ENCODE measurements at regions not wholly inside any gene's neighbourhood (a gene's known extent, or its start where the extent isn't known, plus 50 kb on each side); places are given as distances from the start of the nearest gene placed in this dataset.

DNA sequence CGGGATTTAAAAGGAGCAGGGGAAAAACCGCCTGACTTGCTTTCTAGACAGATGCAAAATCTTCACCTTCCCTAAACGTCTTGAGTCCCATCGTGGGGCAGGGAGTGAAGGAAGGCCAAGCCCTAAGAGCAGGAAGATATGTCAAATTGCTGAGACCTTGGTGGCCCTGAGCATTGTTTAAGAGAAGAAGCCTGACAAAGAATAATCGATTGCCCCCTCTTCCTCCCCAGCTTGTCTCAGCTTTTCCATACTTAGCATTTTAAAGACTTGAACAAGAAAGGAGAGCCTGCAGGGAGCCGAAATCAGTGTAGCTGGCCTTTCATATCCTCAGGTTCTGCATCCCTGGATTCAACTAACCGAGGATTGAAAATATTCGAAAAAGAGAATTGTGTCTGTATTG is 157.6 kb upstream of the DLX2 start:
- POLR2A ChIA-PET (ENCODE audit: partially characterized antibody), result no interaction called here
- Histone ChIP-seq H2BK20ac (ENCODE audit: low read length) (no peak overlapping the region), H3K27ac (ENCODE audit: low read depth, low read length) (no peak overlapping the region)
- no peak for TF ChIP-seq EP300 (IDR thresholded peaks at IDR 0.05; ENCODE audit: borderline replicate concordance in 1 of 2, low read depth in 2 of 2, low read length in 2 of 2)
- no peak for TF ChIP-seq KDM5A (IDR thresholded peaks at IDR 0.05; ENCODE audit: low read length)
- no peak for TF ChIP-seq CBX8 (IDR thresholded peaks at IDR 0.05; ENCODE audit: borderline replicate concordance, low read depth, low read length)
- TF ChIP-seq RFX5 (IDR thresholded peaks at IDR 0.05; ENCODE audit: borderline replicate concordance, low read depth, low read length), result no peak
- TF ChIP-seq GABPA (IDR thresholded peaks at IDR 0.05; ENCODE audit: borderline replicate concordance, insufficient read depth, low read length), result no peak
- no peak for TF ChIP-seq CEBPB (IDR thresholded peaks at IDR 0.05; ENCODE audit: low read depth, low read length)
- TF ChIP-seq HDAC6 (IDR thresholded peaks at IDR 0.05; ENCODE audit: low read depth, low read length), result no peak
- no peak for TF ChIP-seq POLR2AphosphoS5 (IDR thresholded peaks at IDR 0.05; ENCODE audit: low read depth, low read length)
- no peak for TF ChIP-seq RXRA (IDR thresholded peaks at IDR 0.05; ENCODE audit: insufficient read depth, low read depth, low read length)
- no peak for TF ChIP-seq SIRT6 (IDR thresholded peaks at IDR 0.05; ENCODE audit: low read length)

More for the DNA sequence above, 157.6 kb upstream of the DLX2 start:
- FAIRE-seq (no peak), DNase-seq (ENCODE audit: low read depth in 1 of 2, low spot score in 2 of 2) (no peak)
- Histone ChIP-seq H4K8ac (ENCODE audit: extremely low read depth, insufficient read depth, low read length) (no peak overlapping the region), H2AFZ (ENCODE audit: low read length) (peak overlapping the region; percentile 22; the same call in 1 of the 2 replicates), H4K91ac (replicated peaks; ENCODE audit: insufficient read length, low read length) (no peak overlapping the region), H2AK5ac (ENCODE audit: low read depth, low read length) (no peak overlapping the region), H3K4ac (replicated peaks; ENCODE audit: insufficient read length, low read depth, low read length) (no peak overlapping the region), H3K27me3 (replicated peaks in 1 of 4; ENCODE audit: control insufficient read depth in 3 of 4, extremely low read depth in 1 of 4, insufficient read depth in 3 of 4, low read length in 3 of 4) (no peaks in the 10 kb centered on the region), H4K5ac (ENCODE audit: insufficient read length, low read depth, low read length) (no peak overlapping the region), H3K4me3 (ENCODE audit: extremely low read depth in 1 of 4, insufficient read depth in 2 of 4, low read depth in 3 of 4, low read length in 4 of 4) (no peak overlapping the region), H3K79me2 (ENCODE audit: control insufficient read depth in 1 of 2, insufficient read depth in 2 of 2, low read length in 2 of 2) (no peaks in the 10 kb centered on the region), H4K20me1 (replicated peaks in 1 of 2; ENCODE audit: control insufficient read depth in 1 of 2, insufficient read depth in 2 of 2, low read length in 2 of 2) (no peaks in the 10 kb centered on the region), H2BK120ac (replicated peaks; ENCODE audit: low read depth, low read length) (peak overlapping the region; percentile 38), H2BK15ac (ENCODE audit: low read length) (no peak overlapping the region), H3K4me1 (replicated peaks in 1 of 4; ENCODE audit: control insufficient read depth in 3 of 4, insufficient read depth in 4 of 4, low read length in 3 of 4) (peaks cover 2 to 10% (median 4%) of the 10 kb centered on the region in 4 experiments; a peak in 3 of 7 replicates), H3K23ac (ENCODE audit: insufficient read length) (no peak overlapping the region), H3K36me3 (ENCODE audit: control insufficient read depth in 2 of 4, insufficient read depth in 4 of 4, low read length in 3 of 4) (no peaks in the 10 kb centered on the region), H3K4me2 (ENCODE audit: insufficient read depth in 1 of 2, low read depth in 2 of 2, low read length in 2 of 2) (peak overlapping the region in 1 of 2 experiments; percentile 40; a peak in 3 of 4 replicates), H3K23me2 (ENCODE audit: low read depth, low read length) (no peaks in the 10 kb centered on the region), H3K56ac (replicated peaks; ENCODE audit: insufficient read length, low read depth, low read length) (no peak overlapping the region), H3K9me3 (ENCODE audit: insufficient read depth in 2 of 2, low read depth in 1 of 2, low read length in 1 of 2) (no peaks in the 10 kb centered on the region), H3K79me1 (ENCODE audit: low read depth, low read length) (no peaks in the 10 kb centered on the region), H2BK5ac (ENCODE audit: low read depth, low read length) (0 out of 2 replicates have a peak overlapping the region, but pooled peaks have one; percentile 2), H3K9ac (replicated peaks in 1 of 4; ENCODE audit: extremely low read depth in 1 of 4, low read depth in 3 of 4, low read length in 3 of 4) (no peak overlapping the region), H2BK12ac (ENCODE audit: low read depth, low read length) (no peak overlapping the region; the same call in 1 of the 2 replicates), H3K18ac (ENCODE audit: extremely low read depth, low read length) (no peak overlapping the region; the same call in 1 of the 2 replicates), H3K14ac (ENCODE audit: insufficient read length) (no peak overlapping the region)
- CTCF ChIA-PET (ENCODE audit: partially characterized antibody), result interaction anchor here (0.9 kb wide), 1 partner anchor 88 kb away, joined by 3 read pairs; no protein-coding TSS in a partner anchor
- WGBS, 2 experiments (ENCODE audit: extremely low coverage in 1 of 2, insufficient coverage in 1 of 2, insufficient read length in 1 of 2, insufficient replicate concordance in 2 of 2, low coverage in 1 of 2, low lambda C conversion rate in 2 of 2, missing lambda C conversion rate in 1 of 2), result 36% methylated on average over 8 of the region's 8 CpGs; no CpG with 5 or more reads in 1 of the 2 experiments
